NCI-H82 treated with DMSO at 0.1 percent for 48 hours (cell line): ENCODE measurements at regions not wholly inside any gene's neighbourhood (a gene's known extent, or its start where the extent isn't known, plus 50 kb on each side); places are given as distances from the start of the nearest gene placed in this dataset.

Experiments
- DNase-seq: peaks from one replicate; lab custom pipeline; 2025; ENCODE audit not compliant: unreplicated experiment; lab: John Stamatoyannopoulos, UW

- no peak for DNase-seq
Observed at GRCh38 chr13:65095161-65096082, 2134.7 kb downstream of the PCDH9 start.

- DNase-seq: no peak
Observed at GRCh38 chr13:65093357-65093756, 2136.8 kb downstream of the PCDH9 start.

GRCh38 chr13:65091031-65091430 lies 2139.1 kb downstream of the PCDH9 start:
- DNase-seq: no peak

GRCh38 chr13:65090186-65090585 lies 2139.9 kb downstream of the PCDH9 start:
- no peak for DNase-seq

- no peak for DNase-seq
Observed at GRCh38 chr13:65088906-65089305, 2141.2 kb downstream of the PCDH9 start.

- no peak for DNase-seq
Observed at GRCh38 chr13:65085977-65086376, 2144.2 kb downstream of the PCDH9 start.

GRCh38 chr13:65074248-65074647 lies 2155.9 kb downstream of the PCDH9 start:
- no peak for DNase-seq

- DNase-seq: no peak
Observed at GRCh38 chr13:65064967-65065366, 2165.2 kb downstream of the PCDH9 start.

GRCh38 chr13:65063753-65064152 lies 2166.4 kb downstream of the PCDH9 start:
- no peak for DNase-seq

GRCh38 chr13:65057986-65058385 lies 2172.2 kb downstream of the PCDH9 start:
- no peak for DNase-seq

- no peak for DNase-seq
Observed at GRCh38 chr13:65054277-65054676, 2175.9 kb downstream of the PCDH9 start.

GRCh38 chr13:65036999-65037398 lies 2193.1 kb downstream of the PCDH9 start:
- no peak for DNase-seq

- DNase-seq: no peak
Observed at GRCh38 chr13:65035302-65035701, 2194.8 kb downstream of the PCDH9 start.

- no peak for DNase-seq
Observed at GRCh38 chr13:65034266-65034665, 2195.9 kb downstream of the PCDH9 start.

GRCh38 chr13:65032825-65033224 lies 2197.3 kb downstream of the PCDH9 start:
- DNase-seq: no peak

- no peak for DNase-seq
Observed at GRCh38 chr13:65028101-65028500, 2202.0 kb downstream of the PCDH9 start.

- DNase-seq: no peak
Observed at GRCh38 chr13:65026505-65026904, 2203.6 kb downstream of the PCDH9 start.

GRCh38 chr13:65011378-65011777 lies 2218.8 kb downstream of the PCDH9 start:
- no peak for DNase-seq

GRCh38 chr13:64997438-64997837 lies 2232.7 kb downstream of the PCDH9 start:
- no peak for DNase-seq

GRCh38 chr13:64993514-64994164 lies 2236.5 kb downstream of the PCDH9 start:
- DNase-seq: no peak

- no peak for DNase-seq
Observed at GRCh38 chr13:64992314-64992713, 2237.8 kb downstream of the PCDH9 start.

GRCh38 chr13:64985075-64985474 lies 2245.1 kb downstream of the PCDH9 start:
- DNase-seq: no peak
